ENCODE measurements at regions not wholly inside any gene's neighbourhood (a gene's known extent, or its start where the extent isn't known, plus 50 kb on each side); places are given as distances from the start of the nearest gene placed in this dataset.
"Not testable (repeated sequence)": the region's sequence is repeated elsewhere in the genome, so short reads cannot be mapped to it uniquely, and the experiment has no call there.

- DNase-seq = no peak
Observed at GRCh38 chr20:29763821-29764511, 1493.5 kb upstream of the DEFB115 start.

GRCh38 chr20:29764922-29765610 is 1492.4 kb upstream of the DEFB115 start:
- DNase-seq = not testable (repeated sequence)

GRCh38 chr20:29778033-29778432 is 1479.4 kb upstream of the DEFB115 start:
- not testable (repeated sequence) for DNase-seq

DNA sequence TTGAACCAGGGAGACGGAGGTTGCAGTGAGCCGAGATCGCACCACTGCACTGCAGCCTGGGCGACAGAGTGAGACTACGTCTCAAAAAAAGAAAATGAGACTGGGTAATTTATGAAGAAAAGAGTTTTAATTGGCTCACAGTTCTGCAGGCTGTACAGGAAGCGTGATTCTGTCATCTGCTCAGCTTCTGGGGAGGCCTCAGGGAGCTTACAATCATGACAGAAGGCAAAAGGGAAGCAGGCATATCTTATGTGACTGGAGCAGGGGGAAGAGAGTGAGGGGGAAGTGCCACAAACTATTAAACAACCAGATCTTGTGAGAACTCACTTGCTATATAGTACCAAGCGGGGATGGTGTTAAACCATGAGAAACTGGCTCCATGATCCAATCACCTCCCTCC is 1476.2 kb upstream of the DEFB115 start:
- DNase-seq = not testable (repeated sequence)

GRCh38 chr20:29781891-29782290 is 1475.6 kb upstream of the DEFB115 start:
- DNase-seq = not testable (repeated sequence)

DNA sequence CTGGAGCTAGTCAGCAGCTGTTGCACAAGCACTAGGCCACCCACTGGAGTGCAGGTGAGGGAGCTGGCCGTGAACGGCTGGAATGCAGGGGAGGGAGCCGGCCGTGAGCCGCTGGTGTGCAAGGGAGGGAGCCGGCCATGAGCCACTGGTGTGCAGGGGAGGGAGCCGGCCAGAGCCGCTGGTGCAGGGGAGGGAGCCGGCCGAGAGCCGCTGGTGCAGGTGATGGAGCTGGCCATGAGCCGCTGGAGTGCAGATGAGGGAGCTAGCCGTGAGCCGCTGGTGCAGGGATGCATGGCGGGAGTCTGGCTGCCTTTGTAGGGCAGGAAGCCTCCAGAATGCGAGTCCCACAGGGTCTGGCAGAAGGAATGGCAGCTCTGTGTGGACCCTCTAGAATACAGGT is 1470.0 kb upstream of the DEFB115 start:
- not testable (repeated sequence) for DNase-seq

DNA sequence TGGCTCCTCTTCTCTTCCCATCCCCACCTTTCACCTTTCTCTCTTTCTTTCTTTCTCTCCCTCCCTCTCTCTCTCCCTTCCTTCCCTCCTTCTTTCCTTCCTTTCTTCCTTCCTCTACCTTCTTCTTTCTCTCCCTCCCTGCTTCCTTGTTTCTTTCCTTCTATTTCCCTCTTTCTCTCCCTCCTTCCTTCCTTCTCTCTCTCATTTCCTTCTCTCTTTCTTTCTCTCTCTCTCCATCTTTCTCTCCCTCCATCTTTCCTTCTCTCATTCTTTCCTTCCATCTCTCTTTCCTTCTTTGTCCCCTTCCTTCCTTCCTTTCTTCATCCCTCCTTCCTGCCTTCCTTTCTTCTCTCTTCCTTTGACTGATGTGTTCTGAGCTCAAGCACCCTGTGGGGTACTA is 1467.0 kb upstream of the DEFB115 start:
- no peak for DNase-seq

DNA sequence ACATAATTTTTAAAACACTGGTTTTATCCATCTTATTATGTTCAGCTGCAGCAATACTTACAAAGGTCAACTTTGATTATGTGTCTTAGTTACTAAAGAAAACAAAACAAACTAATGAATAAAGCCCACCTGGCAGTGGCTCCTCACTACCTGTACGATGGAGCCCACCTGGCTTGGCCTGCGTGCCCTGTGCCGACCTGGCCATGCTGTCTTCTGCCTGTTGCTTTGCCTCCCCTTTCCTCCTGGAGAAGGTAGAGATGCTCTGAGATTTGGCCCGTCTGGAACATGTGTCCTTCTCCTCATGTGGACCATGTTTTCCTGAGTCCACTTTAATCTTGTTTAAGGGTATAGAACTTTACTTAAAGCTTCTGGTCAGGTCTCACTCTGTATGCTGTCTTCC is 1426.0 kb upstream of the DEFB115 start:
- DNase-seq = not testable (repeated sequence)

DNA sequence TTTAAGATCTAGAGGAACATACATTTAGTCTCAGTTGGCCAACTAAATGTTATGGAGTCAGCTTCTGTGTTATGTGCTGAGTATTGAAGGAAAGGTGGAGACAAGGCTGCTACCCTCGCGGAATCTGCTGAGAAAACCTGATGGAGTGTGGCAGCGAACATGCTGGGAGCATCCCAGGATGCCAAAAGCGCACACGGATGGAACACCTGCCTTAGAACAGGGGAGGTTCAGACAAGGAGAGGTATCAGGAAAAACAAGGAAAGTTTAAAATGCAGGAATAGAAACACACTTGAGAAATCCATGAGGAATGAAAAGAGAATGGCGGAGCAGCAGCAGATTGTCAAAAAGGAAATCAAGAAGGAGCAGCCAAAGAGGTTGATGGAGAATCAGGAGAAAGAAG is 1389.5 kb upstream of the DEFB115 start:
- DNase-seq = not testable (repeated sequence)

DNA sequence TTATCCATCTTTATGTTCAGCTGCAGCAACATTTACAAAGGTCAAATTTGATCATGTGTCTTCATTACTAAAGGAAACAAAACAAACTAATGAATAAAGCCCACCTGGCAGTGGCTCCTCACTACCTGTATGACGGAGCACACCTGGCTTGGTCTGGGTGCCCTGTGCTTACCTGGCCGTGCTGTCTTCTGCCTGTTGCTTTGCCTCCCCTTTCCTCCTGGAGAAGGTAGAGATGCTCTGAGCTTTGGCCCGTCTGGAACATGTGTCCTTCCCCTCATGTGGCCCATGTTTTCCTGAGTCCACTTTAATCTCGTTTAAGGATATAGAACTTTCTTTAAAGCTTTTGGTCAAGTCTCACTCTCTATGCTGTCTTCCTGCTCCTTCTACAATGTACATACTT is 1388.8 kb upstream of the DEFB115 start:
- not testable (repeated sequence) for DNase-seq

GRCh38 chr20:29871816-29872215 is 1385.6 kb upstream of the DEFB115 start:
- DNase-seq = not testable (repeated sequence)

GRCh38 chr20:29873946-29874345 is 1383.5 kb upstream of the DEFB115 start:
- DNase-seq = no peak

- DNase-seq = no peak
Observed at GRCh38 chr20:29874476-29875202, 1382.8 kb upstream of the DEFB115 start.

DNA sequence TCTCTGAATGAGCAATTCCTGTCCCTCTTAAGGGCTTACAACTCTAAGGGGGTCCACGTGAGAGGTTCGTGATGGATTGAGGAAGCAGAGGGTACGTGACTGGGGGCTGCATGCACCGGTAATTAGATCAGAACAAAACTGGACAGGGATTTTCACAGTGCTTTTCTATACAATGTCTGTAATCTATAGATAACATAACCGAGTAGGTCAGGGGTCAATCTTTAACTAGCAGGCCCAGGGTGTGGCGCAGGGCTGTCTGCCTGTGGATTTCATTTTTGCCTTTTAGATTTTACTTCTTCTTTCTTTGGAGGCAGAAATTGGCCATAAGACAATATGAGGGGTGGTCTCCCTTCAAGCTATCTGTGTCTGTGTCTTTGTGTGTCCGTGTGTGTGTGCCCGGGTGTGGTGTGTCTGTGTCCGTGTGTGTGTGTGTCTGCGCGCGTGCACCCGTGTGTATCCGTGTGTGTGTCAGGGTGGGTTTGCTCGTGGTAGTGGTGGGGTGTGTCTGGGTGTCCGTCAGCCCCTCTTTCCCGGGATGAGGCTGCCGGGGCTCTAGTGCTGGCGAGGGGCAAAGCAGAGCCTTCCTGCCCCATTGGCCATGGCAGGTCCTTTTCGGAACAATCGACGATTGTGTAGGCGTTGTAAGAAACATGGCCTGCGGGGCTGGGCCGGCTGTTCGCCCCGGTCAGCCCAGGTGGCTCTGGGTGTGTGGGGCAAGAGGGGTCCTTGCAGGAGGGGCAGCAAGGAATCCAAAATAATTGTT is 1382.0 kb upstream of the DEFB115 start:
- not testable (repeated sequence) for DNase-seq

DNA sequence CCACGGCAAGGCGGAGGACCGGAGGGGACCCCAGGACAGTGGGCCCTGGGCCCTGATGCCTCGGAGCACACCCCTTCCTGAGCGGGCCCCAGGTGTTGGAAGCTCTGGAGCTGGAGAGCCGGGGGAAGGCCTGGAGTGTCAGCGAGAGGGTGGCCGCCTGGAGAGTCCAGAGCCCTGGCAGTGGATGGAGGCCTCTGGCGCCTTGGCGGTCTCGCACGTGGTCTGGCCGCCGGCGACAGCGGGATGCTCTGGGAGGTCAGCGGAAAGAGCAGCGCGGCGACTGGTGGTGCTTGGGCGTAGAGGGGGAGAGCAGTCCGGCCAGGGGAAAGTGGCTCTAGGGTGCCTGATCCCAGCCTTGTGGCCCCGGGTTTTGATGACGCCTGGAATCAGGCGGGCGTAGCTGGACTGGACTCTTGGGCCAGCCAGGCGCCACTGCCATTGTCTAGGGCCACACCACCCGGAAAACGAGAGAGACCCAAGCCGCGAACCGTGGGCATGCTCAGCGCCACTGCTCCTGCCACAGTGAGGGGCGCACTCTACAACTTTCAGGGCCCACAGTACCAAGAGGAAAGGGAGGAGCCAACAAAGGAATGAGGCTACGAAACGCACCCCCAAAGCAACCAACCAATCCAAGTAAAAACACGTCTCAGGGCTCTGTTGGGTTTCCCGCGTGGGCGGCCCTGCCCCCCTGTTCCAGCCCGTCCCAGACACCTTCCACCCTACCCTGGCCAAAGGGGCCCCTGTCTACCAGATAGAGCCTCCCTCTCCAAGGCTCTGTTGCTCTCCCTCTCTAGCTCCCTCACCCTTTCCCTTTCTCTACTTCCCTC is 1381.2 kb upstream of the DEFB115 start:
- DNase-seq = not testable (repeated sequence)

- DNase-seq = no peak
Observed at GRCh38 chr20:29876911-29877285, 1380.6 kb upstream of the DEFB115 start.

DNA sequence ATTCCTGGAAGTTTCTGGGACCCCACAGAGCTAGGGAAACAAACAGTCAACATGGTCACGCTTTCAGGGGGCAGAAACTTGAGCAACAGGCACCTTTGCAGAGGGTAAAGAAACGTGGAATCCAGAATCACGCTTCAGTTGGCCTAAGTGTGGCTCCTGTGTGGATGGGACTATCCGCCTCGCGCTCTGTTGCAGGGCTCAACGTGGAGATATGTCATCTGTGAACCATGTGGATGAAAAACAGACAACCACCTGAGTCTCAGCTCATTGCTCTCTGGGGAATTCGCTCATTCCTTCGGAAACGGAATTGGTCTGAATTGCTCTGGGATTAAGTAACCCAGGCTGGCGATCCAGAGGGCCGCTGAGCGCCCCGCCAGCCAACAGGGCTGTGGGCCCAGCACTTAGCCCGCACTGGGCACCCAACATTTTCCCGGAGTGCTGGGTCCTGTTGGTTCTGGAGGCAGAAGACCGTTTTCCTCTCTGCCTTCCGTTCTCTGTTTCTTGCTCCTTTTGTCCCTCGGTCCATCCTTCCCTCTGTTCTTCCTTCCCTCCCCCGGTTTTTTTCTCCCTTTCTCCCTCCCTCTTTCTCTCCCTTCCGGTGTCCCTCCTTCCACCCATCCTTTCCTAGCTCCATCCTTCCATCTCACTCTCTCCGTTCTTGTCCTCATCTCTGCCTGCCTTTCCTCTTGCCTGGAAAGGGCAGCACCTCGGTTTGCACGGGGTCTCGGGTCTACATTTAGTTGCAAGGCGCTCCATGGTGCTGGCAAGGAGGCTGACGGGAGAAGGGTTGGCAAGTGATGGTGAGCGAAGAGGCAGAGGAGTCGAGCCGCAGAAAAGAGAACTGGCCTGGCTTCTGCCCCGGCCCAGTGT is 1379.8 kb upstream of the DEFB115 start:
- DNase-seq = not testable (repeated sequence)

DNA sequence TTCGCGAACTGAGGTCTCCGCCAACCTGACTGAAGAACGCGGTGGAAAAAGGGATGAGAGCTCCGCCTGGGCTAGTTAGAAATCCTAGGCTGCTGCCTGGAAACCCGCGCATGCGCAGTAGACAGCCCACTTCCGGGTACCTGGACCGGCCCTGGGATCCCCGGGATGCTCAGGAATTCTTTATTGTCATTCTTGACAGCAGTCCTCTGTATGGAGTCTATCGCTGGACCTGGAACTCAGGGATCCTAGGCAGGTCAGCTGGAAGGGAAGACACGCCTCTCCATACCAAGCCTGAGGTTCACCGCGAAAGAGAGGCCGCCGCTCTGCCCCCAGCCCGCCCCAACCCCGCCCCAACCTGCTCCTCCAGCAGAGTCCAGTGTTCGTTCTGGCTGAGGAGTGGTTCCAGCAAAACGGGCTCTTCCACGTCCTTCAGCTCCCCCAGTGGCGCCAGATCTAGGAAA is 1379.2 kb upstream of the DEFB115 start:
- DNase-seq = no peak

- DNase-seq = no peak
Observed at GRCh38 chr20:29878777-29879442, 1378.6 kb upstream of the DEFB115 start.

DNA sequence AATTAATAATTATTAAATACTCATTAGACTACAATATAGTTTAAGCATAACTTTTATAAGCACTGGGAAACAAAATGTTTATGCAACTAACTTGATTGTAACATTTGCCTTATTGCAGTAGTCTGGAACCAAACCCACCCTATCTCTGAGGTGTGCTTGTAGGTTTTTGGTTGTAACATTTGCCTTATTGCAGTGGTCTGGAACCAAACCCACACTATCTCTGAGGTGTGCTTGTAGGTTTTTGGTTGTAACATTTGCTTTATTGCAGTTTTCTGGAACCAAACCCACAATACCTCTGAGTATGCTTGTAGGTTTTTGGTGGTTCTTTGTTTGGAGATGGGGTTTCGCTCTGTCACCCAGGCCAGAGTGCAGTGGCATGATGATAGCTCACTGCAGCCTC is 1376.4 kb upstream of the DEFB115 start:
- not testable (repeated sequence) for DNase-seq
